Fibroblast of villous mesenchyme (primary cell): ENCODE measurements at regions not wholly inside any gene's neighbourhood (a gene's known extent, or its start where the extent isn't known, plus 50 kb on each side); places are given as distances from the start of the nearest gene placed in this dataset.

Experiments
- DNase-seq: peaks from one replicate; pipeline ENCODE4 v3.0.0-alpha.2; 2010; ENCODE audit warnings: low read depth
- H3K4me3 ChIP-seq: 2 replicates; pipeline ENCODE4 v1.5.1; 2011; ENCODE audit warnings: low read depth, mild to moderate bottlenecking, low read length
- TF ChIP-seq, protein P1 (sequence below): IDR thresholded peaks from 2 replicates; pipeline ENCODE4 v1.5.1; 2012; ENCODE audit warnings: low read depth, mild to moderate bottlenecking, low read length; ENCODE audit not compliant: insufficient read depth

DNA sequence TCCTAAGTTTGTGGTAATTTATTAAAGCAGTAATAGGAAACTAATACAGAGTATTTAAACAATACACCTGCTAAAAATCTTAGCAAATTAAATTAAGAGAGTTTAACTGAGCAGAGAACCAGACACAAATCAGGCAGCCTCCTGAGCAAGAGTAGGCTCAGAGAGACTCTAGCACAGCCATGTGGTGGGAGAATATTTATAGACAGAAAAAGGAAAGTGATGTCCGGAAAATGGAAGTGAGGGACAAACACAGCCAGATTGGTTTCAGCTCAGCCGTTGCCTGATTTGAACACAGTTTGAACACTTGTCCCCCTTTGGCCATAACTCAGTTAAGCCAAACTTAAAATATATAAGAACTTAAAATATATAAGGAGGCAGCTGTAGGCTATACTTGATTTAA, 192.6 kb upstream of the PSMD7 start:
- TF ChIP-seq, protein P1, sequence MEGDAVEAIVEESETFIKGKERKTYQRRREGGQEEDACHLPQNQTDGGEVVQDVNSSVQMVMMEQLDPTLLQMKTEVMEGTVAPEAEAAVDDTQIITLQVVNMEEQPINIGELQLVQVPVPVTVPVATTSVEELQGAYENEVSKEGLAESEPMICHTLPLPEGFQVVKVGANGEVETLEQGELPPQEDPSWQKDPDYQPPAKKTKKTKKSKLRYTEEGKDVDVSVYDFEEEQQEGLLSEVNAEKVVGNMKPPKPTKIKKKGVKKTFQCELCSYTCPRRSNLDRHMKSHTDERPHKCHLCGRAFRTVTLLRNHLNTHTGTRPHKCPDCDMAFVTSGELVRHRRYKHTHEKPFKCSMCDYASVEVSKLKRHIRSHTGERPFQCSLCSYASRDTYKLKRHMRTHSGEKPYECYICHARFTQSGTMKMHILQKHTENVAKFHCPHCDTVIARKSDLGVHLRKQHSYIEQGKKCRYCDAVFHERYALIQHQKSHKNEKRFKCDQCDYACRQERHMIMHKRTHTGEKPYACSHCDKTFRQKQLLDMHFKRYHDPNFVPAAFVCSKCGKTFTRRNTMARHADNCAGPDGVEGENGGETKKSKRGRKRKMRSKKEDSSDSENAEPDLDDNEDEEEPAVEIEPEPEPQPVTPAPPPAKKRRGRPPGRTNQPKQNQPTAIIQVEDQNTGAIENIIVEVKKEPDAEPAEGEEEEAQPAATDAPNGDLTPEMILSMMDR: no peak
- no peak for DNase-seq

GRCh38 chr16:74101379-74102137, 195.1 kb upstream of the PSMD7 start:
- TF ChIP-seq, protein P1: no peak
- DNase-seq: no peak
- no peak overlapping the region for H3K4me3 ChIP-seq

More for the DNA sequence above, 192.6 kb upstream of the PSMD7 start:
- H3K4me3 ChIP-seq: no peak overlapping the region

DNA sequence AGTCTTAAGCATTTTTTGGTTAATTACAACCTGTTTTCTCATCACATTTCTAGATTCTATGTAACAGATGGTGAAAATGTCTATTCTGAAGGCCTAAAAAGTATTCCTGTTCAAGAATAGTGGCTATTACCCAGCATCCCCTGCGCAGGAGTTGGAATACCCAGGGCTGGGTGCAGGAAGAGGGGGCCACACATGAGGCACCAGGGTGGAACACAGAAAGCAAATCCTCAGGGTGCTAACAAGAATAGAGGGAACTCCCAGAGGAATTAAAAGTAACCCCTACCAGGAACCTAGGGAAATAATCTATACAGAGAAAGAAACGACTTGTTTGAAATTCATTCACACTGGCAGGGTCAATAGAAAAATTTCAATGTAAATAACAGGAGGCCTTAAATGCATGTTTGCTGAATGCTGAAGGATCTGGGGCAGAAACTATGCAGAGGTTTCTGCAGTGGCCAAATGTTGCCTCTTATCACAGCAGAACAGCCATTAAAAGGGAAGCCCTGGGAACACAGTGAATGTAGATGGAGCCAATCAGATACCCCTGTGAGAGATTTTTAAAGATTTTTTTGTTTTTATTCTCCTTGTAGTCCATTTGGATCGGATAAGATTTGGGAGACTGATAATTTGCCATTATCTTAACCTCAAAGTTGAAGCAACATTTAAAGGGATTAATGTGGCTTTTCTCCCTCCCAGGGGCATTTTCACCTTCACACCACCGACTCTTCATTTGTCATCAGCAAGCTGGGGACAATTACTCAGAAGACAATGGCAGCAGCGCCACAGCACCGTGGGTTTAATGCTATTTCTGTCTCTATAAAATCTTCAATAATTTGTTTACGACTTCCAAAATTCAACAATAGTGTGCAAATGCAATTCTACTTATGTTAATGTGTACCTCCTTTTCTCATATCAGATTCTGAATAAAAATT, 196.0 kb upstream of the PSMD7 start:
- TF ChIP-seq, protein P1: no peak
- H3K4me3 ChIP-seq: no peak overlapping the region
- no peak for DNase-seq

DNA sequence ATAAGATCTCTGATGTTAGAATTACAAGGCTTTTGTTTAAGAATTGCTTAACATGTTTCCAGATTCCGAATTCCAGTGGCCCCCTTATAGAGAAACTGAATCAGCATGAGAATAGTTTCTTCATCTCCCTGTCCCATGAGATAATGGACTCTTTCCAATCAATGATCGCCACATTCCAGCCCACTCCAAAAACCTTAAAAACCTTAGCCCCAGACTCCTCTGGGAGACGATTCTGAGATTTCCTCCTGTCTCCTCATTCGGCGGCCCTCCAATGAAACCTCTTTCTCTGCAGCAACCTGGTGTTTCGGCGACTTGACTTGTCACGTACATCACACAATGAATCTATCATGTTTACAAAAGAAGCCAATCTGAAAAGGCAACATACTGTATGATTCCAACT, 197.1 kb upstream of the PSMD7 start:
- TF ChIP-seq, protein P1: no peak
- no peak for DNase-seq
- no peak overlapping the region for H3K4me3 ChIP-seq

DNA sequence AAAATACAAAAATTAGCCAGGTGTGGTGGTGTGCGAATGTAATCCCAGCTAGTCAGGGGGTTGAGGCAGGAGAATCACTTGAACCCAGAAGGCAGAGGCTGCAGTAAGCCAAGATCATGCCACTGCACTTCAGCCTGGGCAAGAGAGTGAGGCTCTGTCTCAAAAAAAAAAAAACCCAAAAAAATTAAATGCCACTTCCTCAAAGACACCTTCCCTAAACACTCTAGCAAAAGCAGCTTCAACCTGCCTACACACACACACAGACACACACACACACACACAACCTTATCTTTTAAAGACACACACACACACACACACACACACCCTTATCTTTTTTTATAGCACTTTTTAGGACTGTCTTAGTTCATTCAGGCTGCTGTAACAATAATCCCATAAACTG, 201.7 kb upstream of the PSMD7 start:
- no peak overlapping the region for H3K4me3 ChIP-seq
- DNase-seq: no peak
- TF ChIP-seq, protein P1: no peak

DNA sequence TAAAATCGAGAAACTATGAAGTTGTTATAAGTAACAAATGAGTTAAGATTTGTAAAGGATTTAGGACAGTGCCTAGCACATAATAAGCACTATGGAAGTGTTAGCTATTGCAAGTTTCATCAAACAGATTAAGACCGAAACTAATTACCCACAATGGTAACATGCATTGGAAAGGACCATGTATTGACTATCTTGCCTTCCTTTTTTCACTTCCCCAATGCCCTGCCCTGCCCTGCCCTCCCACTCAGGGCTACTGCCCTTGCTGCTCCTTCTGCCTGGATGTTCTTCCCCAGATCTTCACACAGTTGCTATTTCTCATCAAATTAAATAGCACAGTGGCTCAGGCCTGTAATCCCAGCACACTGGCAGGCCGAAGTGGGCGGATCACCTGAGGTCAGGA, 202.1 kb upstream of the PSMD7 start:
- TF ChIP-seq, protein P1: no peak
- no peak for DNase-seq
- H3K4me3 ChIP-seq: no peak overlapping the region
